HG02840 (cell line): ENCODE measurements at regions not wholly inside any gene's neighbourhood (a gene's known extent, or its start where the extent isn't known, plus 50 kb on each side); places are given as distances from the start of the nearest gene placed in this dataset.

ENCODE experiments used
- ATAC-seq: cut with Tn5 transposase; IDR thresholded peaks from one replicate; pipeline ENCODE4 v1.9.1; 2021; ENCODE audit warnings: mild to moderate bottlenecking, moderate library complexity, moderate number of reproducible peaks; ENCODE audit not compliant: unreplicated experiment, low FRiP score

DNA sequence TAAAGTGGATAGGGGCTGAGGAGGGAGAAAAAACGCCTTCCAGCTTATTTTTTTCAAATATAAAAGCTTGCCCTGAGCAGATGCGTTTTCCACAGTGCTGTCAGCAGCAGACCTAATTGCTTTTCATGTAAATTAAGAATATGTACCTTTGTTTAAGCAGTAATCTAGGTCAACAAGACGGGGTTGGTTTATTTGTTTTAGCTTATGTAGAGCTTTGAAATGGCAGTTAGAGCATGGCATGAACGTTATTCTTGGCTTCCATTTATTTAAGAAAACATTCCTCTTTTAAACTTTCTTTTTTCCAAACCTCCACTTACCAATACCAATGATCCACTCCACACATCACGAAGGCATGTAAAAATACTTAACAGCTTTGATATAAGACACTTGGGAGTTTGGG, 220.3 kb upstream of the TENM3 start:
- no peak for ATAC-seq

DNA sequence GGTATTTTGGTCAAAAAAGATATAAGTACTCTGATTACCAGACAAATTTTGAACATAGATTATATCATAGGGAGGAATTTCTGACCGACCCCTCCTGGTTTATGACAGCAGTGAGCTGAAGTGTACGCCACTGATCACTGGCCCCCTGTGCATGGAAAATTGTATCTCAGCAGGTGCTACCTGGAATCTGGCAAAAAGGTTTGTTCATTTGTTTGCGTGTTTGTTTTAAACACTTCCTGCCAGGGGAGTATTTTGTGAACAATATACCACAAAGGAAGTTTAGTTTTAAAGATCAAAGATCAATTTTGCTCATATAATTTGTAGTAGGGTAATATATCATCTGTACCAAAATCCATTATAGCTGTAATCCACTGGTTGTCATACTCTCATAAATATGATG, 219.7 kb upstream of the TENM3 start:
- no peak for ATAC-seq

DNA sequence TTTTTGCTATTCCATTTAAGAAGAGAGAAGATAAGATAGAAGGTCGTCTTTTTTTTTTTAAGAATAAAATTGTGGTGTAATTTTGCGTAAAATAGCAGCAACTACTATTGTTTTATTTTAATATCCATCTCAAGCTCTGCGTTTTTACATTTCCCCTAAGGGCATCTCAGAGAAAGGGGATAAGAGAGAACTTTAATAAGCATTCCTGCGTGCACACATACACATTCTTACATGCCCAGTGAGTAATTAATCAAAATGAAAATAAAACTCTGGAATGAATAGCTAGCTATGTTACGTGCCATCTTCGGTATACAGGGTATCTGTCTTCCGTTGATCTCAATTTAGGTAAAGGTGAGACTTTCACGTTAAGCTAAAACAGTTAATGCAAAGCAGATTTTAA, 200.3 kb upstream of the TENM3 start:
- no peak for ATAC-seq

DNA sequence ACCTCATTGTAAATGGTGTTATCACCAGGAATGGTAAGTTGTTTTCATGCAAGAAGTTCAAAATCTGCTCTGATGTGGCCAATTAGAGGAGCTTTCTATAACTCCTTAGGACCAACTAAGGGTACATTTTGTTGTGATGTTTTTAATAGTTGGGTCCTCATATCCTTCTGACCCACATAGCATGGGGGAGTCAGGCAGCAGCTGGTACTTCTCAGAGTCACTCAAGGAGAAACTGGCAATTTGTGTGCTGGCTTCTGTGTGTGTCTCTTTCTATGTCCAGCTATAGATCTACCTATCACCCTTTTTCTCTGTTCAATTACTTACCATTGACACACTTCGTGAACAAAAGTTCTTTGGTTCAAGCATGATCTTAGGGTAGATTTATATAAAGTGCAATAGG, 194.3 kb upstream of the TENM3 start:
- ATAC-seq = no peak

DNA sequence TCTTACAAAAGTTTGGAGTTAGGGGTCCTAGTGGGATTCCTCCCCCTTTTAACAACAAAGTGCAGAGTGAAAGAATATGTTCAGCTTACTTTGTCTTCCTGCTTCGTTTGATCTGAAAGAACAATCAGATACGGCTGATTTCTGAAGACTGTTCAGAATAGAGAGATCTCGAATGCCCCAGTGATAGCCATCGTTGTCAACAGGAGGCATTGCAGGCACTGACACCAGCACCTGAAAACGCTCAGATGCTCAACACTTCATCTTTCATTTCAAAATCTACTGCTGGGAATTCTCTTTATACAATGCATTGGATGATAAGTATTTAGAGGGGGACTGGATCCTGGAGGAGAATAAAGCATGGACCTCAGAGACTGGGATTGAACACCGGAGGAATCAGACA, 186.3 kb upstream of the TENM3 start:
- no peak for ATAC-seq

DNA sequence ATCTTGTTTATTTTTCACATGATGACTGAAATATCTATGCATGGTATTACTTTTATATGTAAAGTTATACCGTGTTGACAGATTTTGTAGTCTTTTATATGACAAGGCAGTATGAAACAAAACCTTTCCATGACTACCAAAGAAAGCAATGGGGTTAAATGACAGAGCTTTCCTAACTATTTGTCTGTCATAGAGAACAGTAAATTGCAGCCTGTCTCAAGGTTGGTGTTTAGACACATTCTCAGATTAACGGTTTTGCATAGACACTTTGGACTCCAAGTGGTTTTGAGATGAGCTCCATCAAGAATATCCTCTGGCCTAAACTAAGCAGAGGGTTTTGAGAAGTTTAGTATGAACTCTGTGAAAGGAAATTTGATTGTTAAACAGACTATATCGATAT, 180.7 kb upstream of the TENM3 start:
- no peak for ATAC-seq

DNA sequence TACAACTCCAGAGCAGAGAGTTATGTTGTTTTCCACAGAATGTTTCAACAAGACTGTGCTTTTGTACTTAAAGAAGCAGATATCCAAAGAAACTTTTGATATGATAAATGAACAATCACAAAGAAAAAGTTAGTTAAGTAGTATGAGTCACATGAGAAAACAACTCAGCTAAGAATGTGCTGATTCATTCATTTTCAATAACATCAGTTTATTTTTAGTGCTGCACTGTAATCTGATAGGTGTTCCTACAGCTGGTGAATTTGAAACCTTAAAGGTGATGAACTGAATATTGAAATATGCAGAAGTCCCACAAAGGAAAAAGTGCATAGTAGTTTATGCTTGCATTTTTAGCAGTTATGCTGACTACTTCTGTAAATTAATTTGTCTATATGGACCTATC, 180.3 kb upstream of the TENM3 start:
- ATAC-seq = no peak

DNA sequence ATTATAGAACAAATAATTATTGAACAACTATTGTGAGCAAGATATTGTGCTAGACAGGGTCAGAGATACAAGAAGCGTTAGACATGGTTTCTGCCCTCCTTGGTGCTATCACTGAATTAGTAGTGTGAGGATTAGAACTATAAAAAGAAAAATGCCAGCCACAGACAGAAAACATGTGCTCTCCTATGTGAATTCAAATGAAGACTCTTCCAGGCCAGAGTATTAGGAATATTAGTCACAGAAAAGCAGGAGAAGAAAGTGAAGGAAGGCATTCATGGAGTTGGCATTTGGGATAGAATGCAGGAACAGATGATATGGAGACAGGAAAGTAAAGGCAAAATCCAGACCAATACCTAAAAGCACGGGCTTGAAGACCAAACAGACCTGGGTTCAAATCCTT, 179.6 kb upstream of the TENM3 start:
- no peak for ATAC-seq

DNA sequence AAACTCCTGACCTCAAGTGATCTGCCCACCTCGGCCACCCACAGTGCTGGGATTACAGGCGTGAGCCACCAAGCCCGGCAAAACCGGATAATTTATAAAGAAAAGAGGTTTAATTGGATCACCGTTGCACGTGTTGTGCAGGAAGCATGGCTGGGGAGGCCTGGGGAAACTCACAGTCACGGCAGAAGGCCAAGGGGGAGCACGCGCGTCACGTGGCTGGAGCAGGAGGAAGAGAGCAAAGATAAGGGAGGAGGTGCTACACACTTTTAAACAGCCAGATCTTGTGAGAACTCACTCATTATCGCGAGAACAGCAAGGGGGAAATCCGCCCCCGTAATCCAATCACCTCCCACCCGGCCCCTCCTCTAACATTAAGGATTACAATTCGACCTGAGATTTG, 177.9 kb upstream of the TENM3 start:
- ATAC-seq = no peak

DNA sequence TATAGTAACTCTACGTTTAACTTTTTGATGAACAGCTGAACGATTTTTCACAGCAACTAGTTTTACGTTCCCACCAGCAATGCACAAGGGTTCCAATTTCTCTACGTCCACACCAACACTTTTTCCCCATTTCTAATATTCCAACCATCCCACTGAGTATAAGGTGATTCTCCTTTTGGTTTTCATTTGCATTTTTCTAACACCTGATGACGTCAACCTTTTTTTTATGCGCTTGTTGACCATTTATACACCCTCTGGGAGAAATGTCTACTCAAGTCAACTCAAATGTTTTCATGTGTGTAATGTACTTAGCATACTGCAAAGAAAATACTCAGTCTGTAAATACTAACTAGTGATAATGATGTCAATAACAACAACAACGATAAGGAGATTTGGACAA, 177.2 kb upstream of the TENM3 start:
- no peak for ATAC-seq

DNA sequence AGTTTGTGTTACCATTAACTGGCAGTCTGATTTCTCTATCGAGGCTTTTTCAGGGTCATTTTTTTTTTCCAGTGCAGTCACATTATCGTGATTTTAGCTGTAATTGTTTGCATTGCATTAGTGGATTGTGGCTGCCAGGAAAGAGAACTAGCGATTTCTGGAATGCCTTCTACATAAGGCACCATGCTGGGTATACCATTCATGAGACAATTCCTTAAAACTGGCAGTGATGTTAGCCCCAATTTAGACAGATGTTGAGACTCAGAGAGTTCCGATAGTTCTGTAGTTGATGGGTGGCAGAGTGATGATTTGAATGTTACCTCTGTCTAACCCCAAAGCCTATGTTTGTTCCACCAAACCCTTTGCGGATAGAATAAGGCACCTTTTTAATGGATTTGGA, 175.4 kb upstream of the TENM3 start:
- no peak for ATAC-seq

DNA sequence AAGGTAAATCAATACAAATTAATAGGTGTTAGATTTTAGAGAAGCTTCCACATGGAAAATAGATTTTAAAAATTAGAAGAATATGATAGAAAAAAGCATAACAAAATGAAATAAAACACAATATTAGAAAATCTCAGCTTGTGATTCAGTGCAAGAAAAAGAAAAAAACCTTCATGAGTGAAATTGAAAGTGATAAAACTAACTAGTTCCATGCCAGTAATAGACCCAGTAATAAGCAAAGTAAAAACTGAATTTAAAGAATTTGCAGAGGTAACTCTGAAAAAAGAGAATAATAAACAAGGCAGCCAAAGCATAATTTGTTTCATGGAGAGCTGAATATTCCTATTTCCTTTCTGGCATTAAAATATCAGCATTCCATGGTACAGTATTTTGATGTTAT, 174.3 kb upstream of the TENM3 start:
- no peak for ATAC-seq

DNA sequence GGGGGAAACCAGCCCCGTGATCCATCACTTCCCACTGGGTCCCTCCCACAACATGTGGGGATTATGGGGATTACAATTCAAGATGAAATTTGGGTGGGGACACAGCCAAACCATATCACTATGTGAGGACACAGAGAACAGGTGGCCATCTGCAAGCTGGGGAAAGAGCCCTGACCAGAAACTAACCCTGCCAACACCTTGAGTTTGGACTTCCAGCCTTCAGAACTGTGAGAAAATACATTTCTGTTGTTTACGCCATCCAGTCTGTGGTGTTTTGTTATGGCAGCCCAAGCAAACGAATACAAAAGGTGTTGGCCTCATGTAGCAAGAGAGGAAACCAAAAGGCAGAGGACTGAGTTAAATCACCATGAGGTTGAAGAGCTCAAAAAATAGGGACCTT, 169.9 kb upstream of the TENM3 start:
- no peak for ATAC-seq

DNA sequence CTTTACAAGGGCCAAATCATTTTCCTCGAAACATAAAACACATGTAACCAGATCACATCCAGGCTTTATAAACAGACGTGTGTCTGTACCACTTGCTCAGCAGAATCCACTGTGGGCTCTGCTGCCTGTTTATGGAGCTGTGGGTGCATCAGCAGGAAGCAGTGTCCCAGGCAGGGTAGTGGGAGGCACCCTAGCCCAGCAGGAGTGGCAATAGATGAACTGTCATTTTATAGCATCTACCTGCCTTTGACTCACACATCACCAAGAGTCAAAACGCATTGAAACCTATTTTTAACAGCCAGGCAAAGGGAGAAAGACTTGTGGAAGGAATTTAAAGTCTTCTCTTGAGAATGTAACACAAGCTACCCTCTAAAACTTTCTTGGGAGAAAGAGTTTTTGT, 169.1 kb upstream of the TENM3 start:
- ATAC-seq = no peak

DNA sequence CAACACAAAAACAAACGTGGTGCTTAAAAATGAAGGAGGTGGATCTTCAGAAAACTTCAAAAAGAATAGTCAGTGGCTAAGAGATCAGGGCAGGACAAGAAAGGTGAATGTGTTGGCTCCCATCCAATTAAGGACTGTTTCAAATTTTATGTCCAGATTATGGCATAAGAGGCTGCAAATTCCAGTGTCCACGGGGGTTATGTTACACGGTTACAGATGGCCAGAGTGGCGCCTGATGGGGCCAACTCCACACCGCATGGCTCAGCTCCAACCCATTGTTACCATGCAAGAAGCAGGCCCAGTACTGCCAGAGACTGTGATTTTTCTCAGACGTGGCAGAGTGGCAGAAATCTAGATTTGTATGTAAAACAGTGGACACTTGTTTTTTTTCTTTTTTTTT, 168.4 kb upstream of the TENM3 start:
- ATAC-seq = no peak

DNA sequence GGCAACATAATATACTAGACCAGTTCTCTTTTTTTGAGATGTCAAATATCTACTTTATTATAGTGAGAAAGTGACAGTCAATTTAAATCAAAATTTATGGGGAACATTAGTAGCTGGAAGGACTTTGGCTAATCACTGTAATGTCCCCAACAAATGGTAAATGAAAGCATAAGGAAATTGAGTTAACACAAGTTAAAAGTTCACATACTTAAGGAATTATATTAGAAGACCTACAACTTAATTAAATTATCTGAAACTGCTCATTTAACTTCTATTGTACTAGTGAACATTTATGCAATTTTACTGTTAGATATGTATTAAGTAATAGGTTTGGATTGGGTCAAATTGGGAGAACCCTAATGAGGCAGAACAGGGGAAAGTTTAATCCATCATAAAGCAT, 160.3 kb upstream of the TENM3 start:
- ATAC-seq = no peak

DNA sequence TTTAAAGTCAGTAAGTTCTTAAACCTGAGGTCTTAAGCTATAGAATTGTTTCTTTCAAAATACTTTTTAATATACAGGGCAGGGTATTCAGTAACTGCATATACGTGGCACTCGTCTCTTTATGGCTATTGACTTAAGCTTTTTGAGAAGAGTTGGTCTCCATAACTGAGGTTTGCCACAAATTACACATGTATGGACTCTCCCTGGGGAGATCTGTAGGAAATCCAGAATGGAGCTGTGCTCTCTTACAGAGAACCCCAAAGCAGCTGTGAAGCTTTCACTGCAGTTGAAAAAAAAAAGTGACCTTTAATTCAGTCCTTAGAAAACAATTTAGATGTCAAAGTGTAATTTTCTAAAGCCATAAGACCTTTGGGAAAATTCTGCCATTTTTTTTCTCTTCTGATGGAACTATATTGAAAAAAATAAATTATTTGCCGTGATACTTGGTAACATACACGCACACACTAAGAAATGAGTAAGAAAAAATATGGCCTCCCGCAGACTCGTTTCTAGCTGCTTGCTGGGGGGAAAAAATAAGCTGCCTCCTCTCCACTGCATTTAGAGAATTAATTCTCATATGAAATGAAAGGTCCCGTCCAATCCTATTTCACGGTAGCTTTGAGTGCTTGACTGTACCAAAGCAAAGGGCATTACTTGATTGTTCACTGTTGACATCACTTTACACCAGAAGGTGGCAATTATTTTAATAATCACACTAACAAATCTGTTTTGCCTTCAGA, 159.4 kb upstream of the TENM3 start:
- ATAC-seq = no peak

DNA sequence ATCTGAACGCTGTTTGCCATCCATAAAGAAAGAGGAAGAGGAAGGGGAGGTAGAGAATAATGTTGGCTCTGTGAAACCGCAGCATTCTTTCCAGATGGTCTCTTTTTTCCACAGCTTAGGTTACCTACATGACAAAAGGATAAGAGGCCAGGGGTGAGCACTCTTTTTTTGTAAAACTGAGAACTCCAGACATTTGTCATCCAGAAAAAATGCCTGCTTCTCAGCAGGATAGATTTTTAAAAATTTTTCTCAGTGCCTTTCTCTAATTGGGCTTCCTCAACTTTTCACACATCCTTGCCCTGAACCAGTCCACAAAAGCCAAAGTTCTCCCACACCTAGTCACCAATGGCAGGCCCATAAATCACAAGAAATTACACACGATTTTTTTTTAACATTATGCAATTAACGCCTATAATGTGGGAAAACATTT, 158.1 kb upstream of the TENM3 start:
- no peak for ATAC-seq

DNA sequence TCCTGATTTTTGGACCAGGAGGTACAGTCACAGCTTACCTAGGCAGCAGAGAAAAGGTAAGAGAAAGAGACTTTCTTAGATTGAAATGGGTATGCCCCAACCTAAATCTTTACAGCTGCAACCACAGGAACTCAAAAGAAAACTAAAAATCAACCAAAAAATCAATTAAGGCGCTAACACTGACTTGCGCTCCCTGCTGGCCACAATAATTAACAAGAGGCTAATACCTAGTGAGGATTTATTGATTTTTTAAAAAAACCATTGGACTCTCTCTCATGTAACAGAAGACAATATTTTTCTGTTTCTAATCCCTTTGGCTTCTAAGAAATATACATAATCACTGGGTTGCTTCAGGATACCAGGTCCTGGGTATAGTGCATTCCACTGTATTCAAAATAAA, 153.9 kb upstream of the TENM3 start:
- ATAC-seq = no peak

DNA sequence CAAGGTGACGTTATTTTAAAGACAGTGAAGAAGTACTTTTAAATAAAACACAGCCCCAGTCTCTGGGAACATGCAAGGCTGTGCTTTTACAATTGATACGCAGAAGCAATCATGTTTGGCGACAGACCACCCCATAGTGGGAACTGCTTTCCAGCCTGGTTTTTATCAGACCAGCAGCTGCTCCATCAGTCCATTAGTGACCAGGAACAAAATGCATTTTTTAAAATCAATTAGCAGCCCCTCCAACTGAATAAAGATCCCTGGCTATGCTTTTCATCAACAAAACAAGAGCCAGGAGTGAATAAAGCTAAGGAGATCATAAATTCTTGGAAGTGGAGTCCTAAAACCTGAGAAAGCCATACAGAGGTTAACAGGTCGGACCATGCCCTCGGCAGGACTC, 153.0 kb upstream of the TENM3 start:
- no peak for ATAC-seq

DNA sequence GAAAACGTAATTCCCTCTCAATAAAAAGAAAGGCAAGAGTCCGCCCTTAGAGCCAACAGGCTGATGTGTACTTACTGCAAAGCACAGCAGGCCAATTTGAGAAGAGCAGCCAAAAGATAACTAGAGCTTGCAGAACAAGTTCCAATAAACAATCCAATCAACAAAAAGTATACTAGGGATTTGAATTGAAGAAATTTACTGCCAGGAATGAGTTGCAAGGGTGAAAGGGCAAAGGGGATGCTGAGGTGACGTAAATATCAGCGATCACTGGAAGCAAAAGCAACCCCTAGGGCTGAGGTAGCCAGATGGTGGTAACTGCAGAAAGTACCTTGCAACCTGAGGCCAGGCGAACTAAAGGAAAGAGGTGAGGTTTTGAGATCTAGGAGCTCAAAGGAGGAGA, 152.1 kb upstream of the TENM3 start:
- ATAC-seq = no peak

DNA sequence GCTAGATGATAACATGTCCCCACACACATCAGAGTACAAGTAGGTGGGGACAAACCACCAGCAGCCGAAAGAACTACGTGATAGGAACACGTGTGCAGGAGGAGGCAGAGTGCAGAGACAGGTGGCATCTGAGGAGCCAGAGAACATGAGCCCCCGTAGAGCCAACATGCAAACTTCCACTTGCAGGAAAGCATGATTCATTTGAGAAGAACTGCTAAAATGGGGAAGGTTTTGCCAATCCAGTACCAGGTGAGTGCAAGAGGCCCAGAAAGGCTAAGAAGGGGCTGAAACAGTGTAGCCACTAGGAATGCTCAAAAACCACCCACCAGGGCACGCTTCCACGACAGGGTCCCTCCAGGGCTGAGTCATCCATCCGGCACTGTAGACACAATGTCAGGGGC, 149.8 kb upstream of the TENM3 start:
- no peak for ATAC-seq

DNA sequence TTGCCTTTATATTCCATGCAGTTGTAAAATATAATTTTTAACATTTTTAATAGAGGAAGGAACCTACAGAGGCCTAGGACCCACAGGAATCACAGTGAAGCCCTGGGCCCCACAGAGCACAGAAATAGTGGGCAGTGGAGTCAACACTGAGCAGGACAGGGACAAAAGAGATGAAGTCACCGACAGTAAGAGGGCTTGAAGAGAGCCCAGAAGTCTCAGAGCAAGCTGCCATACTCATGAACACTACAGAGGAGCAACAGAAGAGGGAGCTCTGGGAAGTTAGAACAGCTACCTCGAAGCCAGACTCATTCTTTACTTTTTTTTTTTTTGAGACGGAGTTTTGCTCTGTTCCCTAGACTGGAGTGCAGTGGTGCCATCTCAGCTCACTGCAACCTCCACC, 149.3 kb upstream of the TENM3 start:
- no peak for ATAC-seq
